ENCODE measurements at regions not wholly inside any gene's neighbourhood (a gene's known extent, or its start where the extent isn't known, plus 50 kb on each side); places are given as distances from the start of the nearest gene placed in this dataset.

DNA sequence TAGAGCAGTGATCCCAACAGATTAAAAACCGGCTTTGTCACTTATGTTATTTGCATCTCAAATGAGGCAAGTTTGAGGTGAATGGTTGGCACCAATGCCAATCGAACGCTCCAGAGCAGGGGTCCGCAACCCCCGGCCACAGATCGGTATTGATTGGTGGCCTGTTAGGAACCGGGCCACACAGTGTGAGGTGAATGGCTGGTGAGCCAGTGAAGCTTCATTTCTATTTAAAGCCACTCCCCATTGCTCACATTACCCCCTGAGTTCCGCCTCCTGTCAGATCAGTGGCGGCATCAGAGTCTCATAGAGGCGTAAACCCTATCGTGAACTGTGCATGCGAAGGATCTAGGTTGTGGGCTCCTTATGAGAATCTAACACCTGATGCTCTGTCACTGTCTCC lies 132.0 kb downstream of the TMEM182 start:
- no peak for TF ChIP-seq CEBPB (IDR thresholded peaks at IDR 0.05; ENCODE audit: low read depth, low read length)
- TF ChIP-seq, protein P1, sequence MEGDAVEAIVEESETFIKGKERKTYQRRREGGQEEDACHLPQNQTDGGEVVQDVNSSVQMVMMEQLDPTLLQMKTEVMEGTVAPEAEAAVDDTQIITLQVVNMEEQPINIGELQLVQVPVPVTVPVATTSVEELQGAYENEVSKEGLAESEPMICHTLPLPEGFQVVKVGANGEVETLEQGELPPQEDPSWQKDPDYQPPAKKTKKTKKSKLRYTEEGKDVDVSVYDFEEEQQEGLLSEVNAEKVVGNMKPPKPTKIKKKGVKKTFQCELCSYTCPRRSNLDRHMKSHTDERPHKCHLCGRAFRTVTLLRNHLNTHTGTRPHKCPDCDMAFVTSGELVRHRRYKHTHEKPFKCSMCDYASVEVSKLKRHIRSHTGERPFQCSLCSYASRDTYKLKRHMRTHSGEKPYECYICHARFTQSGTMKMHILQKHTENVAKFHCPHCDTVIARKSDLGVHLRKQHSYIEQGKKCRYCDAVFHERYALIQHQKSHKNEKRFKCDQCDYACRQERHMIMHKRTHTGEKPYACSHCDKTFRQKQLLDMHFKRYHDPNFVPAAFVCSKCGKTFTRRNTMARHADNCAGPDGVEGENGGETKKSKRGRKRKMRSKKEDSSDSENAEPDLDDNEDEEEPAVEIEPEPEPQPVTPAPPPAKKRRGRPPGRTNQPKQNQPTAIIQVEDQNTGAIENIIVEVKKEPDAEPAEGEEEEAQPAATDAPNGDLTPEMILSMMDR (conservative IDR thresholded peaks at IDR 0.05; ENCODE audit: low read depth, low read length) = no peak
- TF ChIP-seq POLR2A (IDR thresholded peaks at IDR 0.05; ENCODE audit: low read depth, low read length) = no peak
- TF ChIP-seq CHD1 (IDR thresholded peaks at IDR 0.05; ENCODE audit: low read depth, low read length) = no peak
